HG03108 (cell line): ENCODE measurements at regions not wholly inside any gene's neighbourhood (a gene's known extent, or its start where the extent isn't known, plus 50 kb on each side); places are given as distances from the start of the nearest gene placed in this dataset.

Experiments
- ATAC-seq: cut with Tn5 transposase; IDR thresholded peaks from one replicate; pipeline ENCODE4 v1.9.1; 2021; ENCODE audit warnings: moderate library complexity; ENCODE audit not compliant: unreplicated experiment

GRCh38 chr13:62613819-62614218 lies 1198.2 kb upstream of the PCDH20 start:
- ATAC-seq: no peak

- no peak for ATAC-seq
Observed at GRCh38 chr13:62611343-62611742, 1195.7 kb upstream of the PCDH20 start.

- ATAC-seq: no peak
Observed at GRCh38 chr13:62598708-62599107, 1183.1 kb upstream of the PCDH20 start.

GRCh38 chr13:62595976-62596375 lies 1180.3 kb upstream of the PCDH20 start:
- no peak for ATAC-seq

GRCh38 chr13:62593804-62594203 lies 1178.2 kb upstream of the PCDH20 start:
- ATAC-seq: no peak

GRCh38 chr13:62583466-62583865 lies 1167.8 kb upstream of the PCDH20 start:
- ATAC-seq: no peak

GRCh38 chr13:62578402-62578801 lies 1162.8 kb upstream of the PCDH20 start:
- ATAC-seq: no peak

GRCh38 chr13:62564770-62565169 lies 1149.1 kb upstream of the PCDH20 start:
- ATAC-seq: no peak

GRCh38 chr13:62563251-62563650 lies 1147.6 kb upstream of the PCDH20 start:
- no peak for ATAC-seq

GRCh38 chr13:62556978-62557377 lies 1141.3 kb upstream of the PCDH20 start:
- no peak for ATAC-seq

GRCh38 chr13:62551588-62551987 lies 1135.9 kb upstream of the PCDH20 start:
- ATAC-seq: no peak

- no peak for ATAC-seq
Observed at GRCh38 chr13:62544928-62545327, 1129.3 kb upstream of the PCDH20 start.

- no peak for ATAC-seq
Observed at GRCh38 chr13:62537593-62537992, 1121.9 kb upstream of the PCDH20 start.

- no peak for ATAC-seq
Observed at GRCh38 chr13:62525652-62526051, 1110.0 kb upstream of the PCDH20 start.

GRCh38 chr13:62524498-62524897 lies 1108.8 kb upstream of the PCDH20 start:
- ATAC-seq: peak; percentile 28

GRCh38 chr13:62524061-62524460 lies 1108.4 kb upstream of the PCDH20 start:
- ATAC-seq: peak; percentile 47

- peak; percentile 81 for ATAC-seq
Observed at GRCh38 chr13:62512194-62513141, 1096.8 kb upstream of the PCDH20 start.

- no peak for ATAC-seq
Observed at GRCh38 chr13:62510906-62511655, 1095.4 kb upstream of the PCDH20 start.

GRCh38 chr13:62502588-62502987 lies 1086.9 kb upstream of the PCDH20 start:
- no peak for ATAC-seq

- ATAC-seq: no peak
Observed at GRCh38 chr13:62489731-62490130, 1074.1 kb upstream of the PCDH20 start.

- ATAC-seq: no peak
Observed at GRCh38 chr13:62483774-62484173, 1068.1 kb upstream of the PCDH20 start.

GRCh38 chr13:62482351-62482750 lies 1066.7 kb upstream of the PCDH20 start:
- no peak for ATAC-seq
